ENCODE measurements at regions not wholly inside any gene's neighbourhood (a gene's known extent, or its start where the extent isn't known, plus 50 kb on each side); places are given as distances from the start of the nearest gene placed in this dataset.

GRCh38 chr1:234768569-234769283 lies 158.7 kb upstream of the IRF2BP2 start:
- ChIA-PET CTCF (interaction anchor here (0.6 to 1.0 kb wide), 5 partner anchors 13 to 332 kb away, joined by 3 to 5 read pairs (median 4); no protein-coding TSS in a partner anchor), POLR2A (no interaction called here)
- Histone ChIP-seq H3K9me3 (ENCODE audit: control insufficient read depth, insufficient read depth, low read depth, low read length) (no peaks in the 10 kb centered on the region), H3K27ac (ENCODE audit: extremely low read depth, low read depth, low read length) (no peak overlapping the region), H3K4me1 (ENCODE audit: control insufficient read depth, insufficient read depth, low read length) (peaks cover 7% of the 10 kb centered on the region), H3K36me3 (ENCODE audit: control insufficient read depth in 2 of 2, insufficient read depth in 1 of 2, low read length in 2 of 2) (no peaks in the 10 kb centered on the region), H3K4me3 (ENCODE audit: low read depth, low read length) (no peak overlapping the region)
- TF ChIP-seq ZNF529 (tag by site-specific recombination; IDR thresholded peaks at IDR 0.05; ENCODE audit: insufficient replicate concordance): no peak

- H3K9me3 ChIP-seq (ENCODE audit: control insufficient read depth, insufficient read depth, low read depth, low read length): no peaks in the 10 kb centered on the region
- no peak for TF ChIP-seq ZNF18 (tag by site-specific recombination; IDR thresholded peaks at IDR 0.05)
- H3K4me3 ChIP-seq (ENCODE audit: low read depth, low read length): no peak overlapping the region
- H3K27ac ChIP-seq (ENCODE audit: extremely low read depth, low read depth, low read length): no peak overlapping the region
- CTCF ChIA-PET: interaction anchor here (0.6 to 1.2 kb wide), 6 partner anchors 13 to 333 kb away, joined by 3 to 8 read pairs (median 4); no protein-coding TSS in a partner anchor
- H3K4me1 ChIP-seq (ENCODE audit: control insufficient read depth, insufficient read depth, low read length): peaks cover 7% of the 10 kb centered on the region
- POLR2A ChIA-PET: no interaction called here
- H3K36me3 ChIP-seq (ENCODE audit: control insufficient read depth in 2 of 2, insufficient read depth in 1 of 2, low read length in 2 of 2): no peaks in the 10 kb centered on the region
Observed at GRCh38 chr1:234768171-234768568, 158.2 kb upstream of the IRF2BP2 start.

GRCh38 chr1:234765672-234766071 lies 155.7 kb upstream of the IRF2BP2 start:
- H3K4me3 ChIP-seq (ENCODE audit: low read depth, low read length): no peak overlapping the region
- H3K9me3 ChIP-seq (ENCODE audit: control insufficient read depth, insufficient read depth, low read depth, low read length): no peaks in the 10 kb centered on the region
- TF ChIP-seq KLF8 (tag by site-specific recombination; IDR thresholded peaks at IDR 0.05) (no peak), RBAK (tag by site-specific recombination; IDR thresholded peaks at IDR 0.05) (no peak), ZFP37 (tag by site-specific recombination; IDR thresholded peaks at IDR 0.05) (no peak), SCRT2 (tag by site-specific recombination; IDR thresholded peaks at IDR 0.05) (0 out of 2 replicates have a peak, but pooled peaks have one; percentile 0), BCL6B (tag by site-specific recombination; IDR thresholded peaks at IDR 0.05) (no peak), ZNF48 (tag by site-specific recombination; IDR thresholded peaks at IDR 0.05) (no peak)
- H3K4me1 ChIP-seq (ENCODE audit: control insufficient read depth, insufficient read depth, low read length): no peaks in the 10 kb centered on the region
- H3K36me3 ChIP-seq (ENCODE audit: control insufficient read depth in 2 of 2, insufficient read depth in 1 of 2, low read length in 2 of 2): no peaks in the 10 kb centered on the region
- CTCF ChIA-PET: interaction anchor here (0.6 kb wide), 1 partner anchor 161 kb away, joined by 3 read pairs; no protein-coding TSS in a partner anchor
- POLR2A ChIA-PET: interaction anchor here (0.6 kb wide), 2 partner anchors 21 to 405 kb away, joined by 3 to 5 read pairs; no protein-coding TSS in a partner anchor
- H3K27ac ChIP-seq (ENCODE audit: extremely low read depth, low read depth, low read length): no peak overlapping the region

GRCh38 chr1:234765181-234765580 lies 155.2 kb upstream of the IRF2BP2 start:
- no peaks in the 10 kb centered on the region for H3K36me3 ChIP-seq (ENCODE audit: control insufficient read depth in 2 of 2, insufficient read depth in 1 of 2, low read length in 2 of 2)
- TF ChIP-seq ZNF837 (tag by site-specific recombination; IDR thresholded peaks at IDR 0.05) (no peak), ZNF561 (tag by site-specific recombination; IDR thresholded peaks at IDR 0.05; ENCODE audit: borderline replicate concordance) (no peak), SCRT2 (tag by site-specific recombination; IDR thresholded peaks at IDR 0.05) (peak; percentile 47; the same call in 1 of the 2 replicates), ZNF416 (tag by site-specific recombination; IDR thresholded peaks at IDR 0.05) (no peak)
- no peak overlapping the region for H3K27ac ChIP-seq (ENCODE audit: extremely low read depth, low read depth, low read length)
- no peaks in the 10 kb centered on the region for H3K4me1 ChIP-seq (ENCODE audit: control insufficient read depth, insufficient read depth, low read length)
- CTCF ChIA-PET: interaction anchor here (0.6 kb wide), 1 partner anchor 161 kb away, joined by 3 read pairs; no protein-coding TSS in a partner anchor
- H3K9me3 ChIP-seq (ENCODE audit: control insufficient read depth, insufficient read depth, low read depth, low read length): no peaks in the 10 kb centered on the region
- POLR2A ChIA-PET: no interaction called here
- H3K4me3 ChIP-seq (ENCODE audit: low read depth, low read length): no peak overlapping the region

All from HEK293 (cell line).